Loucy (cell line): ENCODE measurements at regions not wholly inside any gene's neighbourhood (a gene's known extent, or its start where the extent isn't known, plus 50 kb on each side); places are given as distances from the start of the nearest gene placed in this dataset.

Source experiments
- H2AFZ ChIP-seq: fragments of 200-600 bp; sonication (generic); 2 replicates; pipeline ENCODE4 v1.6.0; 2016; ENCODE audit warnings: antibody characterized with exemption, mild to moderate bottlenecking, low read length, moderate library complexity
- H3F3A ChIP-seq: fragments of 200-600 bp; 2 replicates; pipeline ENCODE4 v1.6.0; 2016; ENCODE audit warnings: antibody characterized with exemption, low read depth, mild to moderate bottlenecking
- H3K27me3 ChIP-seq: fragments of 200-600 bp; sonication (generic); 2 replicates; pipeline ENCODE4 v1.6.1; 2014; ENCODE audit warnings: low read length, mild to moderate bottlenecking; ENCODE audit not compliant: insufficient read depth, poor library complexity, severe bottlenecking
- H3K36me3 ChIP-seq: fragments of 200-600 bp; sonication (generic); 2 replicates; pipeline ENCODE4 v1.6.1; 2016; ENCODE audit warnings: low read length; ENCODE audit not compliant: insufficient read depth
- H3K4me1 ChIP-seq: fragments of 200-600 bp; sonication (generic); 2 replicates; pipeline ENCODE4 v1.5.1; 2014; ENCODE audit warnings: low read length, mild to moderate bottlenecking; ENCODE audit not compliant: insufficient read depth, poor library complexity, severe bottlenecking
- H3K4me2 ChIP-seq: fragments of 200-600 bp; sonication (generic); 2 replicates; pipeline ENCODE4 v1.6.0; 2014; ENCODE audit warnings: antibody characterized with exemption, low read length, low read depth, mild to moderate bottlenecking; ENCODE audit not compliant: poor library complexity, severe bottlenecking
- H3K4me3 ChIP-seq: fragments of 200-600 bp; sonication (generic); 2 replicates; pipeline ENCODE4 v1.5.1; 2014; ENCODE audit warnings: low read length, mild to moderate bottlenecking, mixed read lengths; ENCODE audit not compliant: poor library complexity, severe bottlenecking
- H3K79me2 ChIP-seq: fragments of 200-600 bp; sonication (generic); 2 replicates; pipeline ENCODE4 v1.6.1; 2014; ENCODE audit warnings: low read length; ENCODE audit not compliant: insufficient read depth
- H3K9ac ChIP-seq: fragments of 200-600 bp; sonication (generic); 2 replicates; pipeline ENCODE4 v1.6.0; 2014; ENCODE audit warnings: mild to moderate bottlenecking, low read depth, low read length, moderate library complexity; ENCODE audit not compliant: poor library complexity, severe bottlenecking
- H3K9me2 ChIP-seq: fragments of 200-600 bp; sonication (generic); replicated peaks from 2 replicates; pipeline ENCODE4 v1.6.1; 2016; ENCODE audit warnings: low read depth, low read length, mixed read lengths
- H3K9me3 ChIP-seq: fragments of 200-600 bp; sonication (generic); 2 replicates; pipeline ENCODE4 v1.6.1; 2014; ENCODE audit warnings: mild to moderate bottlenecking, antibody characterized with exemption, low read length, low read depth; ENCODE audit not compliant: insufficient read depth
- H4K20me1 ChIP-seq: fragments of 200-600 bp; sonication (generic); 2 replicates; pipeline ENCODE4 v1.6.0; 2014; ENCODE audit warnings: antibody characterized with exemption, low read length, mild to moderate bottlenecking; ENCODE audit not compliant: insufficient read depth, poor library complexity, severe bottlenecking
- CTCF ChIP-seq: fragments of 200-600 bp; sonication (generic); conservative IDR thresholded peaks from 2 replicates; pipeline ENCODE4 v1.5.1; 2014; ENCODE audit warnings: mild to moderate bottlenecking, antibody characterized with exemption, low read length
- EZH2phosphoT487 ChIP-seq: fragments of 200-600 bp; IDR thresholded peaks from 2 replicates; pipeline ENCODE4 v1.6.1; 2018; ENCODE audit warnings: antibody characterized with exemption, mild to moderate bottlenecking, moderate library complexity, borderline replicate concordance

GRCh38 chr1:37085393-37085792 is 51.1 kb upstream of the GRIK3 start:
- Histone ChIP-seq H3K79me2 (no peaks in the 10 kb centered on the region), H2AFZ (no peak overlapping the region), H3K27me3 (no peaks in the 10 kb centered on the region), H3K4me1 (no peaks in the 10 kb centered on the region), H3K9me3 (no peaks in the 10 kb centered on the region), H3K9me2 (no peaks in the 10 kb centered on the region), H3K4me3 (no peak overlapping the region), H3K9ac (no peak overlapping the region), H3F3A (no peaks in the 10 kb centered on the region), H3K4me2 (no peak overlapping the region), H4K20me1 (no peaks in the 10 kb centered on the region), H3K36me3 (no peaks in the 10 kb centered on the region)
- TF ChIP-seq CTCF (peak; percentile 21; the same call in 1 of the 2 replicates), EZH2phosphoT487 (no peak)

GRCh38 chr1:37089750-37090149 is 55.4 kb upstream of the GRIK3 start:
- no peak overlapping the region for H2AFZ ChIP-seq
- no peaks in the 10 kb centered on the region for H3K9me3 ChIP-seq
- H3K27me3 ChIP-seq = no peaks in the 10 kb centered on the region
- H3K36me3 ChIP-seq = no peaks in the 10 kb centered on the region
- H3K9ac ChIP-seq = no peak overlapping the region
- H3K4me2 ChIP-seq = no peak overlapping the region
- no peaks in the 10 kb centered on the region for H4K20me1 ChIP-seq
- H3K79me2 ChIP-seq = no peaks in the 10 kb centered on the region
- H3F3A ChIP-seq = no peaks in the 10 kb centered on the region
- no peak for TF ChIP-seq CTCF
- no peak for TF ChIP-seq EZH2phosphoT487
- H3K4me3 ChIP-seq = no peak overlapping the region
- no peaks in the 10 kb centered on the region for H3K9me2 ChIP-seq
- H3K4me1 ChIP-seq = no peaks in the 10 kb centered on the region

- Histone ChIP-seq H3F3A (no peaks in the 10 kb centered on the region), H3K4me2 (no peak overlapping the region), H3K9ac (no peak overlapping the region), H3K27me3 (no peaks in the 10 kb centered on the region), H4K20me1 (no peaks in the 10 kb centered on the region), H2AFZ (no peak overlapping the region), H3K36me3 (no peaks in the 10 kb centered on the region), H3K4me1 (no peaks in the 10 kb centered on the region), H3K79me2 (no peaks in the 10 kb centered on the region), H3K4me3 (no peak overlapping the region), H3K9me2 (no peaks in the 10 kb centered on the region), H3K9me3 (no peaks in the 10 kb centered on the region)
- no peak for TF ChIP-seq CTCF
- no peak for TF ChIP-seq EZH2phosphoT487
Observed at GRCh38 chr1:37090671-37091070, 56.4 kb upstream of the GRIK3 start.
